ENCODE measurements at regions not wholly inside any gene's neighbourhood (a gene's known extent, or its start where the extent isn't known, plus 50 kb on each side); places are given as distances from the start of the nearest gene placed in this dataset.

DNA sequence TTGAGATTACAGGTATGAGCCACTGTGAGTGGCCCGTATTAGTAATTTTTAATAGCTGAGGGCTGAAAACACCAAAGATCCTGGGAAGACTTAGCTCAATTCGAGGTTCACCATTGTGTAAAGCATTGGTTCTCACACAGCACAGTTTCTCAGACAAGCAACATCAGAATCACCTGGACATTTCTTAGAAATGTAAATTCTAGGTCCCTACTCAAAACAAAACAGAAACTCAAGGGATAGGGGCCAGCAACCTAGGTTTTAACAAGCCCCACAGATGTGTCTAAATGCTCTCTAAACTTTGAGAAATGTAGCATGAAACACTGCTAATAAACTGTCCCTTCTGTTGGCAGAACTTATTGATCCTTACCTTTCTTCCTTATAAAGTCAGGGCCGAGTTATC is 681.2 kb downstream of the RNF144A start:
- TF ChIP-seq, protein P1, sequence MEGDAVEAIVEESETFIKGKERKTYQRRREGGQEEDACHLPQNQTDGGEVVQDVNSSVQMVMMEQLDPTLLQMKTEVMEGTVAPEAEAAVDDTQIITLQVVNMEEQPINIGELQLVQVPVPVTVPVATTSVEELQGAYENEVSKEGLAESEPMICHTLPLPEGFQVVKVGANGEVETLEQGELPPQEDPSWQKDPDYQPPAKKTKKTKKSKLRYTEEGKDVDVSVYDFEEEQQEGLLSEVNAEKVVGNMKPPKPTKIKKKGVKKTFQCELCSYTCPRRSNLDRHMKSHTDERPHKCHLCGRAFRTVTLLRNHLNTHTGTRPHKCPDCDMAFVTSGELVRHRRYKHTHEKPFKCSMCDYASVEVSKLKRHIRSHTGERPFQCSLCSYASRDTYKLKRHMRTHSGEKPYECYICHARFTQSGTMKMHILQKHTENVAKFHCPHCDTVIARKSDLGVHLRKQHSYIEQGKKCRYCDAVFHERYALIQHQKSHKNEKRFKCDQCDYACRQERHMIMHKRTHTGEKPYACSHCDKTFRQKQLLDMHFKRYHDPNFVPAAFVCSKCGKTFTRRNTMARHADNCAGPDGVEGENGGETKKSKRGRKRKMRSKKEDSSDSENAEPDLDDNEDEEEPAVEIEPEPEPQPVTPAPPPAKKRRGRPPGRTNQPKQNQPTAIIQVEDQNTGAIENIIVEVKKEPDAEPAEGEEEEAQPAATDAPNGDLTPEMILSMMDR (conservative IDR thresholded peaks at IDR 0.05; ENCODE audit: low read length) = no peak
- no peak for TF ChIP-seq EZH2phosphoT487 (IDR thresholded peaks at IDR 0.05; ENCODE audit: borderline replicate concordance)

All from Loucy (cell line).